Upper lobe of left lung (tissue), 6 donors: ENCODE measurements at regions not wholly inside any gene's neighbourhood (a gene's known extent, or its start where the extent isn't known, plus 50 kb on each side); places are given as distances from the start of the nearest gene placed in this dataset.
A peak's percentile ranks its signal among the peaks of the same experiment; 100 is the strongest.

Experiments used
- ATAC-seq, 2 donors: fragments of 200-7000 bp; cut with Tn5 transposase; one replicate each; pipeline ENCODE4 v1.9.1; 2022; ENCODE audit warnings: mild to moderate bottlenecking in 2 of 2, moderate library complexity in 2 of 2; ENCODE audit not compliant: low FRiP score in 2 of 2
- DNase-seq, 2 donors: peaks; one replicate each; pipeline ENCODE4 v3.0.0-alpha.2; 2019 to 2020
- H3K27ac ChIP-seq, 4 donors: fragments of 200-600 bp; sonication (generic); one replicate each; pipeline ENCODE4 v1.5.1; 2016 to 2019
- H3K27me3 ChIP-seq, 4 donors: fragments of 200-600 bp; sonication (generic); one replicate each; pipeline ENCODE4 v1.5.1; 2017 to 2019
- H3K36me3 ChIP-seq, 4 donors: fragments of 200-600 bp; sonication (generic); one replicate each; pipeline ENCODE4 v1.5.1; 2016 to 2019
- H3K4me1 ChIP-seq, 4 donors: fragments of 200-600 bp; sonication (generic); one replicate each; pipeline ENCODE4 v1.5.1; 2018 to 2019
- H3K4me3 ChIP-seq, 4 donors: fragments of 200-600 bp; sonication (generic); one replicate each; pipeline ENCODE4 v1.5.1; 2017 to 2019; ENCODE audit warnings: mild to moderate bottlenecking in 2 of 4, moderate library complexity in 1 of 4
- H3K9me3 ChIP-seq, 4 donors: fragments of 200-600 bp; sonication (generic); one replicate each; pipeline ENCODE4 v1.5.1; 2018 to 2019
- CTCF ChIP-seq, 6 experiments: fragments of 450-650 bp in 4 of 6; fragments of 200-600 bp in 2 of 6; sonication (generic) in 2 of 6; IDR thresholded peaks; one replicate each; pipeline ENCODE4 v1.5.1; 2016 to 2019; ENCODE audit warnings: antibody characterized with exemption in 6 of 6
- EP300 ChIP-seq, 4 donors: sonication (generic); formaldehyde crosslinking; IDR thresholded peaks; one replicate each; pipeline ENCODE4 v1.5.1; 2017; ENCODE audit warnings: antibody characterized with exemption in 4 of 4, control low read depth in 2 of 4
- POLR2A ChIP-seq, 4 donors: fragments of 450-650 bp; IDR thresholded peaks; one replicate each; pipeline ENCODE4 v1.5.1; 2016 to 2017; ENCODE audit warnings: antibody characterized with exemption in 4 of 4, mild to moderate bottlenecking in 2 of 4
- POLR2AphosphoS5 ChIP-seq, 2 donors: sonication (generic); formaldehyde crosslinking; IDR thresholded peaks; one replicate each; pipeline ENCODE4 v1.5.1; 2017; ENCODE audit warnings: antibody characterized with exemption in 2 of 2
- WGBS, 2 donors: methylation state at CpG; one replicate each; pipeline ENCODE4 v1.1.5; 2017 to 2018; 5-methylcytosine and 5-hydroxymethylcytosine counted together
- donor health status: DM: no; HTN: no; CAD: no; lungs with moderate emphysema.
- donor health status: DM: no; HTN: yes; CAD: no; lungs with severe emphysema.

- H3K36me3 ChIP-seq = no peaks in the 10 kb centered on the region
- no peaks in the 10 kb centered on the region for H3K9me3 ChIP-seq
- no peaks in the 10 kb centered on the region for H3K27me3 ChIP-seq
- DNase-seq (peak in 1 of 2 donors; percentile 9), ATAC-seq (no peak)
- WGBS, 2 donors = 74 to 86% methylated on average over 23 to 32 of the region's 32 CpGs
- TF ChIP-seq CTCF (IDR thresholded peaks at IDR 0.05) (no peak), POLR2AphosphoS5 (IDR thresholded peaks at IDR 0.05) (no peak), EP300 (IDR thresholded peaks at IDR 0.05) (no peak)
- H3K4me3 ChIP-seq = no peak overlapping the region
- no peak overlapping the region for H3K27ac ChIP-seq
- no peaks in the 10 kb centered on the region for H3K4me1 ChIP-seq
Observed at GRCh38 chr22:49203859-49204598, 623.6 kb downstream of the BRD1 start.

- no peaks in the 10 kb centered on the region for H3K9me3 ChIP-seq
- ATAC-seq (no peak), DNase-seq (peak in 1 of 2 donors; percentile 11)
- TF ChIP-seq POLR2A (IDR thresholded peaks at IDR 0.05) = no peak
- no peak for TF ChIP-seq CTCF (IDR thresholded peaks at IDR 0.05)
- no peak for TF ChIP-seq EP300 (IDR thresholded peaks at IDR 0.05)
- TF ChIP-seq POLR2AphosphoS5 (IDR thresholded peaks at IDR 0.05) = no peak
- no peaks in the 10 kb centered on the region for H3K4me1 ChIP-seq
- 70 to 71% methylated on average over 37 to 38 of the region's 38 CpGs for WGBS, 2 donors
- no peaks in the 10 kb centered on the region for H3K36me3 ChIP-seq
- no peaks in the 10 kb centered on the region for H3K27me3 ChIP-seq
- no peak overlapping the region for H3K27ac ChIP-seq
- H3K4me3 ChIP-seq = no peak overlapping the region
Observed at GRCh38 chr22:49203091-49203858, 624.4 kb downstream of the BRD1 start.

- Histone ChIP-seq H3K27me3 (no peaks in the 10 kb centered on the region), H3K27ac (no peak overlapping the region), H3K9me3 (no peaks in the 10 kb centered on the region), H3K36me3 (no peaks in the 10 kb centered on the region), H3K4me3 (no peak overlapping the region), H3K4me1 (no peaks in the 10 kb centered on the region)
- 80 to 86% methylated on average over 5 to 8 of the region's 8 CpGs for WGBS, 2 donors
- ATAC-seq (no peak), DNase-seq (peak in 1 of 2 donors; percentile 11)
- TF ChIP-seq POLR2AphosphoS5 (IDR thresholded peaks at IDR 0.05) = no peak
- TF ChIP-seq CTCF (IDR thresholded peaks at IDR 0.05) = no peak
- no peak for TF ChIP-seq EP300 (IDR thresholded peaks at IDR 0.05)
- no peak for TF ChIP-seq POLR2A (IDR thresholded peaks at IDR 0.05)
Observed at GRCh38 chr22:49202226-49202625, 625.4 kb downstream of the BRD1 start.

GRCh38 chr22:49201046-49201970, 626.4 kb downstream of the BRD1 start:
- H3K27ac ChIP-seq = no peak overlapping the region
- WGBS, 2 donors = 83 to 86% methylated on average over 22 of the region's 22 CpGs
- ATAC-seq (no peak), DNase-seq (peak in 1 of 2 donors; percentile 9)
- no peaks in the 10 kb centered on the region for H3K36me3 ChIP-seq
- H3K9me3 ChIP-seq = no peaks in the 10 kb centered on the region
- H3K4me3 ChIP-seq = no peak overlapping the region
- no peak for TF ChIP-seq POLR2A (IDR thresholded peaks at IDR 0.05)
- no peaks in the 10 kb centered on the region for H3K4me1 ChIP-seq
- no peaks in the 10 kb centered on the region for H3K27me3 ChIP-seq

GRCh38 chr22:49199224-49199623, 628.4 kb downstream of the BRD1 start:
- peak in 1 of 2 donors; percentile 8 for DNase-seq
- Histone ChIP-seq H3K36me3 (no peaks in the 10 kb centered on the region), H3K27ac (no peak overlapping the region), H3K27me3 (no peaks in the 10 kb centered on the region), H3K9me3 (no peaks in the 10 kb centered on the region), H3K4me1 (no peaks in the 10 kb centered on the region), H3K4me3 (no peak overlapping the region)
- WGBS, 2 donors = 75 to 81% methylated on average over 5 of the region's 5 CpGs
- TF ChIP-seq POLR2AphosphoS5 (IDR thresholded peaks at IDR 0.05) = no peak
- no peak for TF ChIP-seq EP300 (IDR thresholded peaks at IDR 0.05)
- TF ChIP-seq POLR2A (IDR thresholded peaks at IDR 0.05) = no peak
- no peak for TF ChIP-seq CTCF (IDR thresholded peaks at IDR 0.05)
- ATAC-seq = no peak
